ENCODE measurements at regions not wholly inside any gene's neighbourhood (a gene's known extent, or its start where the extent isn't known, plus 50 kb on each side); places are given as distances from the start of the nearest gene placed in this dataset.
"Not testable (repeated sequence)": the region's sequence is repeated elsewhere in the genome, so short reads cannot be mapped to it uniquely, and the experiment has no call there.

GRCh38 chr7:67346876-67347275 is 350.2 kb downstream of the TYW1 start:
- H4K5ac ChIP-seq (ENCODE audit: low read length): no peak overlapping the region
- no peak overlapping the region for H2BK15ac ChIP-seq (replicated peaks; ENCODE audit: low read depth)
- H4K8ac ChIP-seq (ENCODE audit: low read depth, low read length): no peak overlapping the region
- no peak overlapping the region for H3K56ac ChIP-seq (ENCODE audit: low read length)
- no peak overlapping the region for H3K4me2 ChIP-seq (ENCODE audit: low read length)
- WGBS (ENCODE audit: extremely low coverage, insufficient coverage, low lambda C conversion rate): no CpG with 5 or more reads among the region's 4 CpGs
- DNase-seq: no peak
- no peak overlapping the region for H3K9ac ChIP-seq (ENCODE audit: low read length)
- H2BK120ac ChIP-seq (ENCODE audit: low read depth, low read length): no peak overlapping the region
- H2AK5ac ChIP-seq (ENCODE audit: low read length): no peak overlapping the region
- no peaks in the 10 kb centered on the region for H3K79me2 ChIP-seq (ENCODE audit: control insufficient read depth, insufficient read depth, low read length)
- no peak overlapping the region for H3K23ac ChIP-seq (ENCODE audit: low read length)
- H3K36me3 ChIP-seq (ENCODE audit: control insufficient read depth, insufficient read depth, low read length): no peaks in the 10 kb centered on the region
- no peaks in the 10 kb centered on the region for H3K4me1 ChIP-seq (ENCODE audit: control insufficient read depth, low read depth, low read length)
- H3K18ac ChIP-seq (ENCODE audit: low read length): no peak overlapping the region
- H3K79me1 ChIP-seq (ENCODE audit: low read length): no peaks in the 10 kb centered on the region
- no peak overlapping the region for H3K4me3 ChIP-seq (ENCODE audit: low read length)
- no peaks in the 10 kb centered on the region for H3K27me3 ChIP-seq (ENCODE audit: insufficient read depth, low read length, poor library complexity)
- H3K4ac ChIP-seq (ENCODE audit: low read depth, low read length): no peak overlapping the region
- H3K27ac ChIP-seq (ENCODE audit: low read depth, low read length): no peak overlapping the region
- H2BK5ac ChIP-seq (ENCODE audit: low read length): no peak overlapping the region

GRCh38 chr7:67348171-67348570 is 351.5 kb downstream of the TYW1 start:
- Histone ChIP-seq H3K56ac (ENCODE audit: low read length) (no peak overlapping the region), H3K9ac (ENCODE audit: low read length) (no peak overlapping the region), H3K4me2 (ENCODE audit: low read length) (no peak overlapping the region), H3K27ac (ENCODE audit: low read depth, low read length) (no peak overlapping the region), H3K36me3 (ENCODE audit: control insufficient read depth, insufficient read depth, low read length) (no peaks in the 10 kb centered on the region), H3K79me1 (ENCODE audit: low read length) (no peaks in the 10 kb centered on the region), H4K5ac (ENCODE audit: low read length) (no peak overlapping the region), H2BK5ac (ENCODE audit: low read length) (no peak overlapping the region), H2BK15ac (replicated peaks; ENCODE audit: low read depth) (no peak overlapping the region), H3K4me3 (ENCODE audit: low read length) (no peak overlapping the region), H3K23ac (ENCODE audit: low read length) (no peak overlapping the region), H3K18ac (ENCODE audit: low read length) (no peak overlapping the region), H4K8ac (ENCODE audit: low read depth, low read length) (no peak overlapping the region), H2BK120ac (ENCODE audit: low read depth, low read length) (no peak overlapping the region), H2AK5ac (ENCODE audit: low read length) (no peak overlapping the region), H3K79me2 (ENCODE audit: control insufficient read depth, insufficient read depth, low read length) (no peaks in the 10 kb centered on the region), H3K27me3 (ENCODE audit: insufficient read depth, low read length, poor library complexity) (no peaks in the 10 kb centered on the region), H3K4me1 (ENCODE audit: control insufficient read depth, low read depth, low read length) (no peaks in the 10 kb centered on the region), H3K4ac (ENCODE audit: low read depth, low read length) (no peak overlapping the region)
- no CpG with 5 or more reads among the region's 7 CpGs for WGBS (ENCODE audit: extremely low coverage, insufficient coverage, low lambda C conversion rate)
- no peak for DNase-seq

- not testable (repeated sequence) for H2BK5ac ChIP-seq (ENCODE audit: low read length); H2AK5ac ChIP-seq (ENCODE audit: low read length); H2BK120ac ChIP-seq (ENCODE audit: low read depth, low read length); H3K9ac ChIP-seq (ENCODE audit: low read length); H3K27me3 ChIP-seq (ENCODE audit: insufficient read depth, low read length, poor library complexity); H3K23ac ChIP-seq (ENCODE audit: low read length); H3K18ac ChIP-seq (ENCODE audit: low read length); H3K27ac ChIP-seq (ENCODE audit: low read depth, low read length); H3K36me3 ChIP-seq (ENCODE audit: control insufficient read depth, insufficient read depth, low read length); H4K8ac ChIP-seq (ENCODE audit: low read depth, low read length); H3K79me2 ChIP-seq (ENCODE audit: control insufficient read depth, insufficient read depth, low read length); H4K5ac ChIP-seq (ENCODE audit: low read length); H3K56ac ChIP-seq (ENCODE audit: low read length); H3K4me2 ChIP-seq (ENCODE audit: low read length); H3K4me3 ChIP-seq (ENCODE audit: low read length); H2BK15ac ChIP-seq (replicated peaks; ENCODE audit: low read depth); DNase-seq; H3K4ac ChIP-seq (ENCODE audit: low read depth, low read length); H3K79me1 ChIP-seq (ENCODE audit: low read length); H3K4me1 ChIP-seq (ENCODE audit: control insufficient read depth, low read depth, low read length)
- no CpG with 5 or more reads among the region's 3 CpGs for WGBS (ENCODE audit: extremely low coverage, insufficient coverage, low lambda C conversion rate)
Observed at GRCh38 chr7:67357653-67358052, 361.0 kb downstream of the TYW1 start.

- not testable (repeated sequence) for H3K18ac ChIP-seq (ENCODE audit: low read length); H3K9ac ChIP-seq (ENCODE audit: low read length); H3K4ac ChIP-seq (ENCODE audit: low read depth, low read length); H3K56ac ChIP-seq (ENCODE audit: low read length); H2BK120ac ChIP-seq (ENCODE audit: low read depth, low read length); H3K4me3 ChIP-seq (ENCODE audit: low read length); H3K4me2 ChIP-seq (ENCODE audit: low read length); H3K4me1 ChIP-seq (ENCODE audit: control insufficient read depth, low read depth, low read length); H3K27me3 ChIP-seq (ENCODE audit: insufficient read depth, low read length, poor library complexity); H2BK5ac ChIP-seq (ENCODE audit: low read length); H3K79me1 ChIP-seq (ENCODE audit: low read length); H4K5ac ChIP-seq (ENCODE audit: low read length); H4K8ac ChIP-seq (ENCODE audit: low read depth, low read length); H3K23ac ChIP-seq (ENCODE audit: low read length); H2AK5ac ChIP-seq (ENCODE audit: low read length); H3K27ac ChIP-seq (ENCODE audit: low read depth, low read length); H3K36me3 ChIP-seq (ENCODE audit: control insufficient read depth, insufficient read depth, low read length); H3K79me2 ChIP-seq (ENCODE audit: control insufficient read depth, insufficient read depth, low read length); H2BK15ac ChIP-seq (replicated peaks; ENCODE audit: low read depth)
- peak; percentile 23 for DNase-seq
- WGBS (ENCODE audit: extremely low coverage, insufficient coverage, low lambda C conversion rate): no CpG with 5 or more reads among the region's 8 CpGs
Observed at GRCh38 chr7:67358316-67358715, 361.7 kb downstream of the TYW1 start.

- H3K56ac ChIP-seq (ENCODE audit: low read length); H4K5ac ChIP-seq (ENCODE audit: low read length); H3K27me3 ChIP-seq (ENCODE audit: insufficient read depth, low read length, poor library complexity); H4K8ac ChIP-seq (ENCODE audit: low read depth, low read length); DNase-seq; H3K4me1 ChIP-seq (ENCODE audit: control insufficient read depth, low read depth, low read length); H3K79me2 ChIP-seq (ENCODE audit: control insufficient read depth, insufficient read depth, low read length); H3K18ac ChIP-seq (ENCODE audit: low read length); H2BK120ac ChIP-seq (ENCODE audit: low read depth, low read length); H3K36me3 ChIP-seq (ENCODE audit: control insufficient read depth, insufficient read depth, low read length); H3K4me3 ChIP-seq (ENCODE audit: low read length); H3K27ac ChIP-seq (ENCODE audit: low read depth, low read length); H2BK15ac ChIP-seq (replicated peaks; ENCODE audit: low read depth); H3K4ac ChIP-seq (ENCODE audit: low read depth, low read length); H2BK5ac ChIP-seq (ENCODE audit: low read length); H2AK5ac ChIP-seq (ENCODE audit: low read length); H3K23ac ChIP-seq (ENCODE audit: low read length); H3K79me1 ChIP-seq (ENCODE audit: low read length); H3K4me2 ChIP-seq (ENCODE audit: low read length); H3K9ac ChIP-seq (ENCODE audit: low read length): not testable (repeated sequence)
- WGBS (ENCODE audit: extremely low coverage, insufficient coverage, low lambda C conversion rate): no CpG with 5 or more reads among the region's 3 CpGs
Observed at GRCh38 chr7:67358738-67359137, 362.1 kb downstream of the TYW1 start.

GRCh38 chr7:67359900-67360299 is 363.3 kb downstream of the TYW1 start:
- H3K79me1 ChIP-seq (ENCODE audit: low read length): no peaks in the 10 kb centered on the region
- H3K79me2 ChIP-seq (ENCODE audit: control insufficient read depth, insufficient read depth, low read length): no peaks in the 10 kb centered on the region
- no peak overlapping the region for H2BK15ac ChIP-seq (replicated peaks; ENCODE audit: low read depth)
- peak; percentile 89 for DNase-seq
- H3K9ac ChIP-seq (ENCODE audit: low read length): no peak overlapping the region
- no peak overlapping the region for H3K4ac ChIP-seq (ENCODE audit: low read depth, low read length)
- no peak overlapping the region for H2BK120ac ChIP-seq (ENCODE audit: low read depth, low read length)
- H3K4me2 ChIP-seq (ENCODE audit: low read length): no peak overlapping the region
- H3K23ac ChIP-seq (ENCODE audit: low read length): no peak overlapping the region
- H4K5ac ChIP-seq (ENCODE audit: low read length): no peak overlapping the region
- H3K18ac ChIP-seq (ENCODE audit: low read length): no peak overlapping the region
- H2AK5ac ChIP-seq (ENCODE audit: low read length): no peak overlapping the region
- H3K4me3 ChIP-seq (ENCODE audit: low read length): no peak overlapping the region
- H3K4me1 ChIP-seq (ENCODE audit: control insufficient read depth, low read depth, low read length): peaks cover 1% of the 10 kb centered on the region
- no peaks in the 10 kb centered on the region for H3K27me3 ChIP-seq (ENCODE audit: insufficient read depth, low read length, poor library complexity)
- no peak overlapping the region for H4K8ac ChIP-seq (ENCODE audit: low read depth, low read length)
- no CpG with 5 or more reads among the region's 3 CpGs for WGBS (ENCODE audit: extremely low coverage, insufficient coverage, low lambda C conversion rate)
- no peaks in the 10 kb centered on the region for H3K36me3 ChIP-seq (ENCODE audit: control insufficient read depth, insufficient read depth, low read length)
- H2BK5ac ChIP-seq (ENCODE audit: low read length): peak overlapping the region; percentile 64
- H3K56ac ChIP-seq (ENCODE audit: low read length): no peak overlapping the region
- no peak overlapping the region for H3K27ac ChIP-seq (ENCODE audit: low read depth, low read length)
